ENCODE measurements at regions not wholly inside any gene's neighbourhood (a gene's known extent, or its start where the extent isn't known, plus 50 kb on each side); places are given as distances from the start of the nearest gene placed in this dataset.

- no peak for TF ChIP-seq ZNF510 (tag by site-specific recombination; IDR thresholded peaks at IDR 0.05; ENCODE audit: insufficient replicate concordance)
- no peak for TF ChIP-seq KLF16 (tag by site-specific recombination; IDR thresholded peaks at IDR 0.05)
- TF ChIP-seq ZNF654 (tag by site-specific recombination; IDR thresholded peaks at IDR 0.05; ENCODE audit: low read depth) = no peak
- TF ChIP-seq, protein P1, sequence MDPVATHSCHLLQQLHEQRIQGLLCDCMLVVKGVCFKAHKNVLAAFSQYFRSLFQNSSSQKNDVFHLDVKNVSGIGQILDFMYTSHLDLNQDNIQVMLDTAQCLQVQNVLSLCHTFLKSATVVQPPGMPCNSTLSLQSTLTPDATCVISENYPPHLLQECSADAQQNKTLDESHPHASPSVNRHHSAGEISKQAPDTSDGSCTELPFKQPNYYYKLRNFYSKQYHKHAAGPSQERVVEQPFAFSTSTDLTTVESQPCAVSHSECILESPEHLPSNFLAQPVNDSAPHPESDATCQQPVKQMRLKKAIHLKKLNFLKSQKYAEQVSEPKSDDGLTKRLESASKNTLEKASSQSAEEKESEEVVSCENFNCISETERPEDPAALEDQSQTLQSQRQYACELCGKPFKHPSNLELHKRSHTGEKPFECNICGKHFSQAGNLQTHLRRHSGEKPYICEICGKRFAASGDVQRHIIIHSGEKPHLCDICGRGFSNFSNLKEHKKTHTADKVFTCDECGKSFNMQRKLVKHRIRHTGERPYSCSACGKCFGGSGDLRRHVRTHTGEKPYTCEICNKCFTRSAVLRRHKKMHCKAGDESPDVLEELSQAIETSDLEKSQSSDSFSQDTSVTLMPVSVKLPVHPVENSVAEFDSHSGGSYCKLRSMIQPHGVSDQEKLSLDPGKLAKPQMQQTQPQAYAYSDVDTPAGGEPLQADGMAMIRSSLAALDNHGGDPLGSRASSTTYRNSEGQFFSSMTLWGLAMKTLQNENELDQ (tag by site-specific recombination; IDR thresholded peaks at IDR 0.05; ENCODE audit: low read depth) = no peak
- TF ChIP-seq ZNF600 (tag by site-specific recombination; IDR thresholded peaks at IDR 0.05) = no peak
- no peak for TF ChIP-seq SCRT1 (tag by site-specific recombination; IDR thresholded peaks at IDR 0.05; ENCODE audit: borderline replicate concordance)
Observed at GRCh38 chr7:4566714-4567113, 115.4 kb upstream of the FOXK1 start.

Data from HEK293 (cell line).